ENCODE measurements at regions not wholly inside any gene's neighbourhood (a gene's known extent, or its start where the extent isn't known, plus 50 kb on each side); places are given as distances from the start of the nearest gene placed in this dataset.
"Not testable (repeated sequence)": the region's sequence is repeated elsewhere in the genome, so short reads cannot be mapped to it uniquely, and the experiment has no call there.

DNA sequence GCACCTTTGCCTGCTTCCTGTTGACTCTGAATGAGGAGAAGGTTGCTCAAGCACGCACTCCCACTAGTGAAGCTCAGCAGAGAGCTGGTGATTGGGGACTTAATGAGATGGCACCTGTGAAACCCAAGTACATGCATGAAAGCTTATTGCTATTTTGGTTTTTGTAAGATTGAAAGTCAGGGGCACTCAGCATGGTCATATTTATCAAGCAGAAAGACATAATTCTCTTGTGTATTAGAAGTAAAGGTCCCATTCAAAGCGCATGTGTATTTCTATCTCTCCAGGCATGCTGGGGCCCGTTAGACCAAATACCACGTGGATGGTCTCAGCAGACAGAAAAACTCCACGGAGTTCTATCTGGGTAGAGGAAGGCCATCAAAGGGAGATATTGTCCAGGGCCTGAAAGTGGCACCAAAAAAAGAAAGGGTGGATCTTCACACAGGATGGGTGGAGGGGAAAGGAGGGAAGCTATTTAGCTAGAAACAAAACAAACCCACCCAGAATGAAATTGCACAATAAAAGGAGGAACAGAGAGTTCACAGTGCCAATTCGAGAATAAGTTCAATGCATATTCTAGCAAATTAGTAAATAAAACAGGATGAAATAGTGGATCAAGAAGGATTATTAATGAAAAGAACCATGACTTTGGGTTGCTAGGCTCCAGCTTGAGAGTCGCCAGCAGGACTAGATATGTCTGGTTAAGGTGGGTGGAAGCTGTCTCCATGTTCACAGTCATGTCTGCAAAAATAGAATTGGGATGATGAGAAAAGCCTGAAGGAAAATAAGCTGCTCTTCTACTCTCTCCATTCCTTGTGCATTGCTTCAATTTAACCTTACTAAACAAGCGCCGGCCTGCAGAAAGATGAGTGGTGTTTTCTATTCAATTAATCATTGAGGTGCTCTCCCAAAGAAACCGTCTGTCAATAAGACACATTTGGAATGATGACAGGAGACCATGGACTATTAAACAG lies 224.9 kb upstream of the DTNBP1 start:
- H3K4me3 ChIP-seq (ENCODE audit: low read depth, low read length) = no peak overlapping the region
- TF ChIP-seq, protein P1, sequence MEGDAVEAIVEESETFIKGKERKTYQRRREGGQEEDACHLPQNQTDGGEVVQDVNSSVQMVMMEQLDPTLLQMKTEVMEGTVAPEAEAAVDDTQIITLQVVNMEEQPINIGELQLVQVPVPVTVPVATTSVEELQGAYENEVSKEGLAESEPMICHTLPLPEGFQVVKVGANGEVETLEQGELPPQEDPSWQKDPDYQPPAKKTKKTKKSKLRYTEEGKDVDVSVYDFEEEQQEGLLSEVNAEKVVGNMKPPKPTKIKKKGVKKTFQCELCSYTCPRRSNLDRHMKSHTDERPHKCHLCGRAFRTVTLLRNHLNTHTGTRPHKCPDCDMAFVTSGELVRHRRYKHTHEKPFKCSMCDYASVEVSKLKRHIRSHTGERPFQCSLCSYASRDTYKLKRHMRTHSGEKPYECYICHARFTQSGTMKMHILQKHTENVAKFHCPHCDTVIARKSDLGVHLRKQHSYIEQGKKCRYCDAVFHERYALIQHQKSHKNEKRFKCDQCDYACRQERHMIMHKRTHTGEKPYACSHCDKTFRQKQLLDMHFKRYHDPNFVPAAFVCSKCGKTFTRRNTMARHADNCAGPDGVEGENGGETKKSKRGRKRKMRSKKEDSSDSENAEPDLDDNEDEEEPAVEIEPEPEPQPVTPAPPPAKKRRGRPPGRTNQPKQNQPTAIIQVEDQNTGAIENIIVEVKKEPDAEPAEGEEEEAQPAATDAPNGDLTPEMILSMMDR (IDR thresholded peaks at IDR 0.05; ENCODE audit: low read depth, low read length) = no peak

DNA sequence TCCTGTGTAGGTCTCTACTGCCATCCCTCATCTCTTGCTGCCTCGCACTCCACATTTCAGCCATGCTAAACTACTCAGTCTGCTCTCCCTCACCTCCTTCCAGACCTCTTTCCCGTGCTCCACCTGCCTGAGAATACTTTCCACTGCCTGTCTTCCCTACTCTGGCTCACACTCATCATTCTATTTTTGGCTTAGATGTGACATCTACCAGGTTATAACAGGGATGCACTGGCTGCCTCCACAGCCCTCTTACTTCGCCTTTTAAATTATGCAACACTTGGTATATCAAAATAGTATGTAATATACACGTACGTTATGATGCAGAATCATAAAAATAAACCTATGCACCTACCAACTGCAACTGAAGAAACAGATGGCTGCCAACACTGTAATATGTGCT lies 222.8 kb upstream of the DTNBP1 start:
- H3K4me3 ChIP-seq (ENCODE audit: low read depth, low read length) = no peak overlapping the region
- TF ChIP-seq, protein P1 (IDR thresholded peaks at IDR 0.05; ENCODE audit: low read depth, low read length) = no peak

DNA sequence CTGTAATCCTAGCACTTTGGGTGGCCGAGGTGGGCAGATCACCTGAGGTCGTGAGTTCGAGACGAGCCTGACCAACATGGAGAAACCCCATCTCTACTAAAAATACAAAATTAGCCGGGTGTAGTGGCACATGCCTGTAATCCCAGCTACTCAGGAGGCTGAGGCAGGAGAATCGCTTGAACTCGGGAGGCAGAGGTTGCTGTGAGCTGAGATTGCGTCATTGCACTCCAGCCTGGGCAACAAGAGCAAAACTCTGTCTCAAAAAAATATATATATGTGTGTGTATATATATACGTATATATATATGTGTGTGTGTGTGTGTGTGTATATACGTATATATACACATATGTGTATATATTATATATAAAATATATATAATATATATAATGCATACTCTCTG lies 220.8 kb upstream of the DTNBP1 start:
- H3K4me3 ChIP-seq (ENCODE audit: low read depth, low read length) = not testable (repeated sequence)

DNA sequence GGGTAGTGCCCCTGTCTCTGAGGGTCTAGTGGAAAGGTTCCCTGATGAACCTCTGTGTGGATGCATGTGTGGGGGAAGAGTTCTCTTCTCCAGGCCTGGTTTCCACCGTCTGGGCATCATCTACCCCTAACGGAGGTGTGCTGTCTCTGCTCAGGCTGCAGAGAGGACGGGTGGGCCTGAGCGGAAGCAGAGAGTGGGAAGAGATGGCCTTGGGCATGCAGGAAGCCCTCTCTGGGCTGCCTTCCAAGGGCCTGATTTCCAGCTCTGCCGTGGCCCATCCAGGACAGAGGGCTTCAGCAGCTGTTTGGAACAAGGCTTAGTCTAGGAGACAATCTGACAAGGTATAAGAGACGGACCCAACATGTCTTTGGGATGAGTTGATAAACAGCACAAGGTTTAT lies 220.1 kb upstream of the DTNBP1 start:
- TF ChIP-seq, protein P1 (IDR thresholded peaks at IDR 0.05; ENCODE audit: low read depth, low read length) = no peak
- no peak overlapping the region for H3K4me3 ChIP-seq (ENCODE audit: low read depth, low read length)

DNA sequence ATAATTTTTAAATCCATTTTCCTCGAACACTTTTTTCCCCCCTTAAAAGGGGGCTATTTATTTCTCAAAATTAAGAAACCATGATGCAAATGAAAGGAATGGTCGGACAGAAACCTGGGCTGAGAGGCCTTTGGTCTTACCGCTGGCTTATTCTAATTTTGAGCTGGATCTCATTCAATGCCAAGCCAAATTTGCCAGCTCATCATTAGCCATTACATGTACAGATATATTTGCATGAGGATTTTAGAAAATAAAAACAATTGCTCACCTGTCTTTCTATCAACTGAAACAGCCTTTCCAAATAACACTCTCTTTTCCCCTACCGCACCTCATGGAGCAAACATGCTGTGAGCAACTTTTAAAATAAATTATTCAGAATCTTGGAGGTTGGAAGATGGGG lies 219.5 kb upstream of the DTNBP1 start:
- TF ChIP-seq, protein P1 (IDR thresholded peaks at IDR 0.05; ENCODE audit: low read depth, low read length) = no peak
- no peak overlapping the region for H3K4me3 ChIP-seq (ENCODE audit: low read depth, low read length)

DNA sequence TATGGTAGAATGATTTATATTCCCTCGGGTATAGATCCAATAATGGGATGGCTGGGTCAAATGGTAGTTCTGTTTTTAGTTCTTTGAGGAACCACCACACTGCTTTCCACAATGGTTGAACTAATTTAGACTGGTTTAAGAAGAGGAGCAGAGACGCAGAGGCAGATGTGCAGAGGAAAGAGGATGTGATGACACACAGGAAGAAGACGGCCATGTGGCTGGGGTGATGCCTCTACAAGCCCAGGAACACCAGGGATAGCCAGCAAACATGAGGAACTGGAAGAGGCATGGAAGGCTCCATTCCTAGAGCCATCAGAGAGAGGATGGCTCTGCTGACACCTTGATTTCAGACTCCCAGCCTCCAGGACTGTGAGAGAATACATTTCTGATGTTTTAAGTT lies 218.3 kb upstream of the DTNBP1 start:
- TF ChIP-seq, protein P1 (IDR thresholded peaks at IDR 0.05; ENCODE audit: low read depth, low read length) = no peak
- H3K4me3 ChIP-seq (ENCODE audit: low read depth, low read length) = no peak overlapping the region

DNA sequence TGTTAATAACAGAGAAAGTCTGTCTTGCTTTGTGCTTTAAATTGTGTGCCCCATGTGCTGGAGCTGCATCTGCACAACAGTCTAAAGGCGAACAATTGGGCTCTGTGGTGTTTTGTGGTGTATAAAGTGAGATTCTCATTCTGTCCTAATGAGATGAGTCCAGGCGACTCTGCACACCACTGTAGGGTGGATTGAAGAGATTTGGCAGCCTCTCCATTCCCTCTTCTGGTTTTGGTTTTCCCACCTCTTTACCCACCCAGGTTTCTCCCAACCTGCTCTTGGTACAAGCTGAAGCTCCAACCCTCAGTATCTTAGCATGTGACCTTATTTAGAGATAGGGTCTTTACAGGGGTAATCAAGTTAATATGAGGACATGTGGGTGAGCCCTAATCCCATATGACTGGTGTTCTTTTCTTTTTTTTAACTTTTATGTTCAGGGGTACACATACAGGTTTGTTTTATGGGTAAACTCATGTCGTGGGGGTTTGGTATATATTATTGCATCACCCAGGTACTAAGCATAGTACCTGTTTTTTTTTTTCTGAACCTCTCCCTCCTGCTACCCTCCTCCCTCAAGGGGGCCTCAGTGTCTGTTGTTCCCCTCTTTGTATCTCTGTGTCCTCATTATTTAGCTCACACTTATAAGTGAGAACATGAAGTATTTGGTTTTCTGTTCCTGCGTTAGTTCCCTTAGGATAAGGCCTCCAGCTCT lies 217.6 kb upstream of the DTNBP1 start:
- no peak overlapping the region for H3K4me3 ChIP-seq (ENCODE audit: low read depth, low read length)
- TF ChIP-seq, protein P1 (IDR thresholded peaks at IDR 0.05; ENCODE audit: low read depth, low read length) = no peak

Data from WI38 (cell line).